Non-pigmented ciliary epithelial cell (primary cell): ENCODE measurements at regions not wholly inside any gene's neighbourhood (a gene's known extent, or its start where the extent isn't known, plus 50 kb on each side); places are given as distances from the start of the nearest gene placed in this dataset.

ENCODE experiments used
- DNase-seq: peaks from one replicate; pipeline ENCODE4 v3.0.0-alpha.2; 2010; ENCODE audit warnings: low read depth

- no peak for DNase-seq
Measured at GRCh38 chr3:135740211-135740610, 225.3 kb upstream of the PPP2R3A start.

GRCh38 chr3:135740751-135741150 is 224.8 kb upstream of the PPP2R3A start:
- DNase-seq = no peak

- no peak for DNase-seq
Measured at GRCh38 chr3:135751991-135752390, 213.5 kb upstream of the PPP2R3A start.

- no peak for DNase-seq
Measured at GRCh38 chr3:135752851-135753250, 212.7 kb upstream of the PPP2R3A start.

- no peak for DNase-seq
Measured at GRCh38 chr3:135753506-135753905, 212.0 kb upstream of the PPP2R3A start.

- DNase-seq = no peak
Measured at GRCh38 chr3:135755330-135756105, 210.0 kb upstream of the PPP2R3A start.

GRCh38 chr3:135756106-135756668 is 209.3 kb upstream of the PPP2R3A start:
- no peak for DNase-seq

- DNase-seq = no peak
Measured at GRCh38 chr3:135757421-135757820, 208.1 kb upstream of the PPP2R3A start.

GRCh38 chr3:135758961-135759360 is 206.6 kb upstream of the PPP2R3A start:
- no peak for DNase-seq

- no peak for DNase-seq
Measured at GRCh38 chr3:135759651-135760050, 205.9 kb upstream of the PPP2R3A start.

- DNase-seq = no peak
Measured at GRCh38 chr3:135760581-135760980, 204.9 kb upstream of the PPP2R3A start.

- no peak for DNase-seq
Measured at GRCh38 chr3:135762188-135762856, 203.2 kb upstream of the PPP2R3A start.

GRCh38 chr3:135766115-135766514 is 199.4 kb upstream of the PPP2R3A start:
- no peak for DNase-seq

- no peak for DNase-seq
Measured at GRCh38 chr3:135771760-135772159, 193.8 kb upstream of the PPP2R3A start.

GRCh38 chr3:135779024-135779423 is 186.5 kb upstream of the PPP2R3A start:
- DNase-seq = no peak

GRCh38 chr3:135779590-135780235 is 185.8 kb upstream of the PPP2R3A start:
- DNase-seq = no peak

- DNase-seq = no peak
Measured at GRCh38 chr3:135781026-135781815, 184.3 kb upstream of the PPP2R3A start.

- DNase-seq = no peak
Measured at GRCh38 chr3:135784557-135784956, 181.0 kb upstream of the PPP2R3A start.

GRCh38 chr3:135788146-135788545 is 177.4 kb upstream of the PPP2R3A start:
- DNase-seq = no peak

GRCh38 chr3:135788978-135789377 is 176.6 kb upstream of the PPP2R3A start:
- DNase-seq = no peak

- DNase-seq = no peak
Measured at GRCh38 chr3:135792174-135792573, 173.4 kb upstream of the PPP2R3A start.
